ENCODE measurements at regions not wholly inside any gene's neighbourhood (a gene's known extent, or its start where the extent isn't known, plus 50 kb on each side); places are given as distances from the start of the nearest gene placed in this dataset.
"Not testable (repeated sequence)": the region's sequence is repeated elsewhere in the genome, so short reads cannot be mapped to it uniquely, and the experiment has no call there.

DNA sequence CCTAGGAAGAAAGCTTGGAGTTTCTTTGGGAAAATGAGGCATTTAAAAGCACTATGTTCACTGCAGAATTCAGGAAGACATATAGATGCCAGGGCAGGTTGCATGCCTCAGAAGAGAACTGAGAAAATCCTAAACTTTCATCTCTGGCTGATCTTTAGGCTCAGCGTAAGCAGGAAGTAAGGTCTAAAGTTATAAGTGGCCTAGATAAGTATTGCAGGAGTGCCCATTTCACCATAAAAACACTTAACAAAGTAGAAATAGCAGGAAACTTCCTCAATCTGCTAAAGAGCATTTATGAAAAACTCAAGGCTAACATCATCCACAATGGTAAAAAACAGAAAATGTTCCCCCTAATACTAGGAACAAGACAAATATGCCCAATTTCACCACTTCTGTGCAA, 320.3 kb downstream of the BMP2 start:
- no peak for DNase-seq

DNA sequence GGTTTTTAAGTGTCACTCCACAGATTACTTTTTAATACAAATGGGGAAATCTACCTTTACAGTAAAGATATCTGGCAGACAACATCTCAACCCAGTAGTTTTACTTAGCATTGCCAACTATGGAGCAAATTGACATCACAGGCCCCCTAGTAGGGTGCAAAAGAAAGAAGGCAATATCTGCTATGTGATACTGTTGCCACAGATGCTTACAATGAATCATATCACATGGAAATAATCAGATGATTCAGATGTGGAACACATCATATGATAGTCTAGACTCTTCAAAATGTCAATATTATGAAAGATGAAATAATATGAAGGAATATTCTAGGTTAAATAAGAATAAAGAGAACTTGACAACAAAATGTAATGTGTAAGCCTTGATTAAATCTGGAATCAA, 322.5 kb downstream of the BMP2 start:
- DNase-seq: no peak

DNA sequence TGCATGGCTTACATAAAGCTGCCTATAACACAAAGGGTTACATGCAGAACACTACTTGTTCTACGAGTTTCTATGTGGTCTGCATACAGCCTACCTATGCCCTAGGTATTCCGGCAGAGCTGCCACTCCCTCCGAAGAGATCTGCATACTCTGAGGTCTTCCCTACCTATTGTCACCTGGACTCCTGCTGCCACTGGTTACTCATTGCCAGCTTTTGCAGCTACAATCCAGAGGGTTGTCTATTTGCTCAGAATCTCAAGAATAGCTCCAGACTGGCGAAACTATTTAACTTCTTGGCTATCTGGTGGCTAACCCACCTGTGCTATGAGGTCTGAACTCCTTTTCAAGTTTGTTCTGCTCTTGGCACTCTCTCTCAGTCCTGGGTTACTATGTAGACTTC, 323.3 kb downstream of the BMP2 start:
- no peak for DNase-seq

DNA sequence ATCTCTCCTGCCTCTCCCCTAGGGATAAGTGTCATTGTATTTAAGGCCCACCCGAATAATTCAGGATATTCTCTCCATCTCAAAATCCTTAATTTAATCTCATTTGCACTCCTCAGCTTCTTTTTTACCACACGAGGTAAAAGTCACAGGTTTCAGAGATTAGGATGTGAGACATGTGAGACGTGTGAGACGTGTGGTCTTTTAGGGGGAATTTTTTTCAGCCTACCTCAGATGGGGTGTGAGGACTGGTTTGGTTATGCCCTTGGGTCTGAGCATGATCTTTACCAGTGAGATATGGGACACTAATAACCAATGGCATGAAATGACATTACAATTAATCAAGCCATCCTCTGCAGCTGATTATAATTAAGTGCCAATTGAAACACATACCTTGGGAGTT, 324.2 kb downstream of the BMP2 start:
- no peak for DNase-seq

DNA sequence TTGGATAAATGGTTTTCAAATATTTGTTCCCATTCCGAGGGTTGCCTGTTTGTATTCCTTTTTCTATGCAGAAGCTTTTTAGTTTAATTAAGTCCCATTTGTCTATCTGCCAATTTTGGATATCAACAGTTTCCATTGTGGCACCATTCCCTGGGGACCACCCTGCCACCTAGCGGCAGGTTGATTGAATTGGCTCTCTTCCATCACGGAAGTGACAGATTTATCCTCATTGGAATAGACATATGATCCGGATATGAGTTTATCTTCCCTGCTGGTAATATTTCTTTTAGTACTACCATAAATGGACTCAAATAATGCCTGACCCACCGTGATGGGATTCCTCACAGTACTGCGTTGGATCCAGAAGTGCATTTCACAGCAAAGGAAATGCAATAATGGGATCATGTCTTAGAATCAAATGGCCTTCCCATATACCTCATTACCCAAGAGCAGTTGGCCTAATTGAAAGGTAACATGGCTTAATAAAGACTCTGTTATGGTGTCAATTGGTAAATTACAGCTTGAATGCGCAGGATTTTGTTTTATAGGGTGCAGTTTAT, 327.0 kb downstream of the BMP2 start:
- DNase-seq: no peak

DNA sequence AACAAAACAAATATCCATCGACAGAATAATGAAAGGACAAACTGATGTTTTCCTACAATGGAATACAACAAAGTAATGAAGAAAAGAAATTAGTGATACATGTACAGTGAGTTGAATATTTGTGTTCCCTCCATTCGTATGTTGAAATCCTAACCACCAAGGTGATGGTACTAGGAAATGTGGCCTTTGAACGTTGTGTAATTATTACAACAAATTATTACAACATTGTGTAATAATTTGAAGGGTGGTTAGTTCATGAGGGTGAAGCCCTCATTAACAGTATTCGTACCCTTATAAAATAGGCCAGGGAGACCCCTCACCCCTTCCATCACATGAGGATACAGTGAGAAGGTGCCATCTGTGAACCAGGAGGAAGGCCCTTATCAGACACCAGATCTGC, 339.4 kb downstream of the BMP2 start:
- DNase-seq: no peak

DNA sequence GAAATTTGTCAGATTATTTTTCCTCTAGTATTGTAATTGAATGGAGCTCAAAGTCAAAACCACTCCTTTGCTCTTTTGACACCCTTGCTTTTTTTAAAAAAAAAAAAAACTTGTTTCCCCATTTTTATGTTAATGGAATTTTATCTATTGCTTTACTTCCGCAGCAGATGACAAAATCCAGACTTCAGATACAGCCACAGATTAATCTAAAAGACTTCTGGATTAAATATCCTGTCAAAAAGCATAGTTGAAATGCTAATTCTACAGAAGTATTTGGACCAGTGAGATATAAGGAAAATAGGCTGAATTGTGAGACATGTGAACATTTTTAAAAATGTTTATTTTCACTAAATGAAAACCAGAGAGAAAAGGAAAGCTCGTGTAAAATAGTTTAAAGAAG, 341.4 kb downstream of the BMP2 start:
- DNase-seq: no peak

DNA sequence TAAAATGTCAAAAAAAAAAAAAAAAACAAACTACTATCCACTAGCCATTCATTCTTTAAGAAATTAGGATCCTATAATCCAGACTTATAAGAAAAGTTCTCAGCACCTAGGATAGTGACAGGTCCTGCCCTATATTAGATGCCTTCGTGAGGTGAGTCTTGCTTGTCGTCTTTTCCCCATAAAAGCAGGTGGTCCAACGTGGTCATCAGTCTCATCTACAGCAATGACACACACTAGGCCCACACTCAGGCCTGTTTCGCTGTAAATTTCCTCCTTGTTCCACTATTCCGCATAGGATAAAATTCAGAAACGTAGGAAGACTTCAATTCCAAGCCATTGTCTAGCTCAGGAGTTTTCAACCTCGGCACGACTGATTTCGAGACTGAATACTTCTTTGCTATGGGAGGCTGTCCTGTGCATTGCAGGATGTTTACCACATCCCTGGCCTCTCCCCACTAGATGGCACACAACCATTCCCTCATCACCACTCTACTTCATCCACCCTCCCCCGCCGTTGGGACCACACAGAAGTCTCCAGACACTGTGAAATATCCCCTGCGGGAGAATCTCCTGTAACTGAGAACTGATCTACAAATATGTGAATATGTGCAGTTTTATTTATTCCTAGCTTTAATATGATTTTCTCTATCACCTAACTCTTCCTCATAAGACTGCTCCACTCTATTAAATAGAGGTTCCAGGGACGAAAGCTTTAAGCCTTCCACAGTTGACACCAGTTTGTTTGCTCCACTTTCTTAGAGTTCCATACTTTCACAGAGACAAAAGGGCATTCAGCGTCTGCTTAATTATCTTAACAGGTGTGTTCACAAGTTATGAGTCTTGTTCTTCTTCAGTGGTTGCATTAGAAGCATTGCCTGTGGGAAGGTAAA, 346.3 kb downstream of the BMP2 start:
- DNase-seq: no peak

DNA sequence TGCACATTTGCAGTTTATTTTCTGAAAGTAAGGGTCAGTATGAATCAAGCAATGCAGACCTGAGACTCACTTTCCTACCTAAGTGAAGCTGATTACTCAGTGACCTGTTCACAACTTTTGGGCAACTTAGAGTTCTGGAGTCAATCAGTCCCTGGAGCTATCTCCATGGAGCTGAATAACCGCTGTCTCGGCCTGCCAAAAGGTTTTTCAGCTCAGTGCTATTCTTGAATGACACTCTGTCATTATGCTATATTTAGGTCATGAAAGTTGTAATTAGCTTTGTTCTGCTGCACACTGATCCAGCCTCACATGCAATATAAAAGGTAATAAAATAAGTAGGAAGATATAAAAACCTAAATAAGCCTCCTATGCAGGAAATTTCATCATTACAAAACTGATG, 356.0 kb downstream of the BMP2 start:
- no peak for DNase-seq

DNA sequence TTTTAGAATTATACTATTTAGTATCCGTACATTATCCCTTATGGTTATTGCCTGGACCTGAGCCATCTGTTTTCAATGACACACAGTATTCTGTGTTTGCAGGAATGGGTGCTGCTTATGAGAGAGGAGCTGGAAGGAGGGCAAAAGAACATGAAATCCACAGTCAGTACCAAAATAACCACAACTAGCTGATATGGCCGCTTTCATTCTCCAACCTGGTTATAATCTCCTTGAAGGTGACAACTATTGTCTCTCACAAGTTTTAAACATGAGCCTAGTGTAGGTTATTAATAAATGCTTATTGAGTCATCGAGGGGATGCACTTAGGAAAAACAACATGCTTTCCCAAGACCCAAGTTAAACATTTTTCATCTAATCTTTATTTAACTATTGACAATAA, 356.6 kb downstream of the BMP2 start:
- DNase-seq: no peak

DNA sequence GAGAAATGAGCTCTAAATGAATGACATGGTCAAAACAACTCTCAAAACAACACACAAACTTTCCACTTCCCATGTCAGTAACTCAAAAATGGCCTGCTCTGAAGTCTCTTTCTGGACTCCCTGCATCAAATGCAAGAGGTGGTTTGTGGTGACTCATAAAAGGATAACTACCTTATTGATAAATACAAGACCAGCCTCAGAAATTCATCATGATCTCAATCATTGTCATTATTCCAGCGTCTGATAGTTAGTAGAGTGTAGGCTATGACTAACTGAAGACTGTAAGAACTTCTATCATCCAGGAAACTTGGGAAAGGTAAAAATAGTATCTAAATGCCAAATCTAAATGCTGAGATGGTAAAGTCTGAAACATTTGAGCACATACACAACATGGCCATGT, 369.4 kb downstream of the BMP2 start:
- DNase-seq: no peak

DNA sequence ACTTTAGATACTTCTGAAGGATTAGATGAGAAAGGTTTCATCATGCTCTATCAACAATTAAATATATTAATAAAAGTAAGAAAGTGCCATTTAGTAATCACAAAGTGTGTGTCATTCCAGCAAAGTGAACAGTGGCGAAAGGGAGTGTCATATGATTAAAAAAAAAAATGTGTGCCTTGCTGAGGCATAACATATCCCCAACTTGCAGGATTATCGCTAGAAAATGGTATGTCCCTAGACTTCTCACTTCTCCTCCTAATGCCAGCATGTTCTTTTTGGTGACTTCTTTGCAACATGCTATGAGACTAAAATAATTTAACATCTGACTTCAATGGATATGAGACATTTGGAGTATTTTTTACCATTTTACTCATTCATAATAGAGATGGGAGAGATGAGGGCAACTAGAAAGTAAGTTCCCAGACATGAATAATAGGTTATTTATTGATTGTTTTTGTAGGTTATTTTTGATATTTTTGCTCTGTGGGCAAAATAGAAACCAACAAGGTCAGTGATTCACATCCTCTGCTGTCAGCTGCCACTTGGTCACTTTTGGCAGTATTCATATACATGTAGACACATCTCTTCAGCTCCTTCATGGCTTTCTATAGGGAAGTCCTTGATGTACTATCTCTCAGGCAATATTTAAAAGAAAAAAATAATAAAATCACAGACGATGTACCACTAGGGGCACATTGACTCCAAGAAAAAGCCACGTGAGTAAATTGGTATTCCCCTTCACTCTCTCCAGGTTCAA, 370.1 kb downstream of the BMP2 start:
- no peak for DNase-seq

DNA sequence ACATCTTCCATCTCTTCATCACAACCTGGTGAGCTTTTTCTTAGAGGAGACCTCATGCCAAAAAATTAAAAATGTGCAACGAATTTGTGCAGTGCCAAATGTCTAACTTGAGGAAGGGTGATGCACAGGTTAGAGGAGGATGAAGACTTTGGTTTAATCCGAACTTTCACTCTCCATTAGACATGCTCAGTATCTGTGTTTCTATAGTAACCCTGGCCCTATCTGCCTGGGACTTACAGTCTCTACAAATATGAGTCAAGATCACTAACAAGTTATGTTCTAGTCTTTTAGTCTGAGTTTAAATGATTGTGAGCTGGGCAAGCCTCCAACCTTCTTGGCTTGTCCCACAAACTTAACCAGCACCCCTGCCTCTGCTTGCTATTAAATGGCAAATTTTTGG, 377.0 kb downstream of the BMP2 start:
- no peak for DNase-seq

DNA sequence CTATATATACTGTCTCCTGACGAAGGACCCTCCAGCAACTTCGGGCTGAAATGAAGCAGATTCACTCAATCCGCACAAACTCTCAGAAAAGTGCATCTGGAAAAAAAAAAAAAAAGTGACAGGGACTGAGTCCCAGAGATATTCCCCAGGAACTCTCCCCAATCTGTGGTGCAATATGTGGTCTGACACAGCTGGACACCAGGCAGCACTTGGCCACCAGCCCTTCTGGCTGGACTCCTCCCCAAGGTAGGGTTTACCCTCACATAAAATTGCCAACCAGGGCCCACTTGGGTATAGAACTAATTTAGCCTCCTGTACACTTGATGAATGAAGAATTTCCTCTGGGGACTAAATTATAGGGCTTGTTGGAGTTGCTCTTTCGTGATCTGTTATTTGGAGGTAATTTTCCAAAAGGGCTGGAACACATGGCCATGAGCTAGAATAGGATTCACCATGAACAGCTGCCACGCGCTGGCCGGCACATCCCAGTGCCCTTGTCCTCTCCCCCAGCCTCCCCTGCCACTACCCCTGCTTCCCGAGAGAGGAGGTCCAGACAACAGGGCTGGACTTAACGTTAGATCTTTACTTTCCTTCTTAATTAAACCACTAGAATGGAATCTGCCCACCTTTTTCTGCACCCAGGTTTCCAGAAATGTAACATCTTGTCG, 379.2 kb downstream of the BMP2 start:
- no peak for DNase-seq

DNA sequence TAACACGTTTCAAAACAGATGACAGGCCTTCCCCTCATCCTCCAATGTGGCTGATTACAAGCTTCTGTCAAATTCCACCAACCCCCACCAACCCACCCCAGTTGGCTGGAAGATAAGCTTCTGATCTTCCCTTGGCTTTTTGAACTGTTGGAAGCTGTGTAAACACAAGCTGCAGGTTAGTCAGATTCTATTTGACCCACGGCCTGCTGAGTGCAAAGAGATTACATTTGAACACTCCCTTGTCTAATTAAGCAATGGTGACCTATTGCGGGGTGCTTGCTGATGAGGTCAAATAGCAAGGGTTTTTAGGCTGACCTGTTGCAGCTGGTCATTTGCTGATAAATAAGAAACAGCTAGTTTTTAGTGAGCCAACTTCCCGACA, 379.7 kb downstream of the BMP2 start:
- no peak for DNase-seq

DNA sequence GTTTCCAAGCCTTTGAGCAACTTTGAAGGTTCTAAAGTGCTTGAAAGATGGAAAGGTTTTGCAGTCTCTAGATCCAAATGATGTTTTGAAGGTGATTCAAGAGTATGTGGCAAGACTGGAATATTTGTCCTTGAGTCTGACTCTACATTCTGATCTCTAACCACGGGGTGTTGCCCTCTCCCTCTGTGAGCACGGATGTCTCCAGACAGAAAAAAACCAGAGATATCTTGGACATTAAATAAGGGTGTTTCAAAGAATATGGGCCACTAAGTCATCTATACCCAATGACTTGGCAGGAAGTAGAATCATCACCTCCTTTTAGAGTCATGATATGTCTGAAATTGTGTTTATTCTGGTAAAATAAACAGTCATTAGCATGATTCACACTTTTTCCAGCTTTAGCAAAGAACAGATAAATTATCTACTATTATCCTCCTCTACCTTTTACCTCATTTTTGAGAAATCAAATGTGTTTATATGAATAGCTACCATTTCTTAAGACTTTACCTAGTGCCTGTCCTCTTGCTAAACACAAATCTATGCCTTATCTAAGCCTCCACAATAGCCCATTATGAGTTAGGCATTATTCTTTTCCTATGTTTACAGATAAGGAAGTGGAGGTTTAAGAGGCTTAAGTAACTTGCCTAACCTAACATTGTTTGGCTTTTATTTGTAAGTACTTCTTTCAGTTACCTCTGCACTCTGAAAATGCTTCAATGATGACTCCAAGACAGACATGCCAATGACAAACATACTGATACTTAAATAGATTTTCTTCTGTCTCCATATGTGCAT, 384.4 kb downstream of the BMP2 start:
- no peak for DNase-seq

DNA sequence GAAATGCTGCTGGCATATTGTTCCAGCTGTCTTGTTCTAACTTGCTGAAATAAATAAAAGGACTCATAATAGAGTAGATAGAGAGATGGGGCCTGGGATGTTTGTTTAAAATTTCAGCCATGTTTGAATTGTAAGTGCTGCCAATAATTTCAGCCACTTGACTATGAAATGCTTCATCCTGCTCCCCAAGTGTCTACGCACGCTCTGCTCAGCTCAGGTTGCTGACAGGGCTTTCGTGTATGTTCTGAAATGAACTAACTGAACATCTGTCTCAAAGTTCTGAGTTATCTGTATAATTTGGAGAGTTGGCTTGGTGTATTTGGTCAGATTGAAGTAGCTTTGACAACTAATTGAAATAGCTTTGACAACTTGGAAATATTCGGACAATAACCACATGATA, 387.8 kb downstream of the BMP2 start:
- no peak for DNase-seq

DNA sequence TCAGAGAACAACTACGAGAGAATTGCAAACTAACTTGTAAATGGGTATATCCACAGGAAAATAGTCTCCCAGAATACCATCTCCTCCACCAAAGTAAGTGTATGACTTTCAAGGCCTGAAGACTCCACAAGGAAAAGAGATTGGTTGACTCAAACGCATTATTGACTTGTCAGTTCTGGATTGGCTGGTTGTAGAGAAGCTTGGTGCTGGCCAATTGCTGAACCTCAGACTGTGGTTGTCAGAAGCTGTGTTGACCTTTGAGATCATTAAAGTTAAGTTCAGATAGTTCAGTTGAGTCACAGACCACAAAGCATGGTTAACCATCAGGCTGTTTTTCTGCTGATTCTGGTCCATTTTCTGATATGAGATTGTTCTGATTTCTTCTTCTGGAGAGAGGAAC, 388.3 kb downstream of the BMP2 start:
- no peak for DNase-seq

DNA sequence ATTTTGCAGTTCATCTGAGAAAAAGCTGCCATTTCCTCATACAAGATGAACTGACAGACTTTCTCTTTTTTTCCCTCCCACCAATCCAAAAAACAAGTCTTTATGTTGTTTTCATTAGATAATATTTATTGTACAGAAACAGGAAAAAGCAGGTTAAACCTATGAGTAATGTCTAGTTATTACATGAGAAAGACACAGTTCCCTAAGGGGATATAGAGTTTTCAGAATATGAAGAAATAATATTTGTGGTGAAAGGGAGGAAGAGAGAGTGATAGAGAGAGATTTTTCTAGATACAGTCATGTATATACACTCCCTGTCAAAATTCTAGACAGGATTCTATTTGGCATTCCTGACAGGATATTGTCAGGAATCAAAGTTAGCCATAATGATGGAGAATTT, 392.4 kb downstream of the BMP2 start:
- no peak for DNase-seq

DNA sequence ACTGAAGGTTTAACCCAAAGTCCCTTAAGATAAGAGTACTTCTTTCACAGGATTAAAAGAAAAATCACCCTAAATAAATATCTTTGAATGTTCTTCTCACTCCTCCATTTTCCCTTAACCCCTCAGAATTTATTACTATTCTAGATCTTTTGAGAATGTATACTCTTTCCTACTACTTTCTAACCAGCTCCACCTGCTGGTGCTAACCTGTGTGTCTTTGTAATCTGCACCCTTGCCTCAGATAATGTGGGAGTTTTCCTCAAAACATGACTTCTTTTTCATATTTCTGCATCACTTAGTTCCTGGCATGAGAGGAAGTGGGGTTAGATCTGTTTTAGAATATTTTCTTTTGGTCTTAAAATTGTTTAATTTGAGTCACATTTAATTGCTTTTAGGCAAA, 394.2 kb downstream of the BMP2 start:
- DNase-seq: no peak

DNA sequence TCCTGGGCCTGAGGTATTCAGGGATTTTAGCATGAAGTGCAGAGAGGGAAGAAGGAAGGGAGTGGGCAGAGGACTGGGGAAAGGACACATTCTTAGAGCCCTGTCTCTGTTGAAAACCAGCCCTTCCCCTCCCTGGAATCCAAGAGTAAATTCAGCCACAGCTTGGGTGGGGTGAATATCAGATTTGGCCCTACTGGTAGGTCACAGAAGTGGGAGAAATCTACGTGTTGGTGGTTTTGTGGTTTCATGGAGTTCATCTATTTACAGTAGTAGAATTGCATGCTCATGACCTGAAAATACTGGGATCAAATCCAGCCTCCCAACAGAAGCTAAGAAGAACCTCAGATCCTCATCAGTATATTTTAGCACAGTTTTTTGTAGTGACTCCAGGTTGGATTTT, 404.4 kb downstream of the BMP2 start:
- no peak for DNase-seq

DNA sequence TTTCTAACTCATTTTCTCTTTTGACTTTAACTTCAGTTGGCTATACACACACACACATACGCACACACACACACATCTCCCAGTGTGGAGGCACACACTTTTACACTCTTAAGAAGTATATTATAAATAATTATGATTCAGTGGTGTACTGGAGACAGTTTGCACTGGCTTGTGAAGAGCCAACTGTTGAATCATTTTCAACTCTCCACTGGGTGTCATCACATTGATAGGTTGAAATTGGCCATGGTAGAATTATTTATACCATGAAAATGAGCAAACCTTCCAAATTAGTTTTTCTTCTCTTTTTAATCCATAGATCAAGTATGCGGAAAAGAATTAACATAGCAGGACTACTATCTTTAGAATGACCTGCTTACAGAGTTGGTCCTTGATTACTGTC, 407.1 kb downstream of the BMP2 start:
- no peak for DNase-seq

DNA sequence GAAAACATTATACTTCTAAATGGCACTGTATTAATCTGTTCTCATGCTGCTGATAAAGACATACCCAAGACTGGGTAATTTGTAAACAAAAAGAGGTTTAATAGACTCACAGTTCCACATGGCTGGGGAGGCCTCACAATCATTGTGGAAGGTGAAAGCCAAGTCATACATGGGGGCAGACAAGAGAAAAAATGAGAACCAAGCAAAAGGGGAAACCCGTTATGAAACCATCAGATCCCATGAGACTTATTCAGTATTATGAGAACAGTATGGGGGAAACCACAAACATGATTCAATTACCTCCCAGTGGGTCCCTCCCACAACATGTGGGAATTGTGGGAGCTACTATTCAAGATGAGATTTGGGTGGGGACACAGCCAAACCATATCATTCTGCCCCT, 408.3 kb downstream of the BMP2 start:
- DNase-seq: not testable (repeated sequence)

All from CD4-positive, alpha-beta T cell treated with Interleukin-4 for 1 hour (primary cell).